A673 (cell line): ENCODE measurements at regions not wholly inside any gene's neighbourhood (a gene's known extent, or its start where the extent isn't known, plus 50 kb on each side); places are given as distances from the start of the nearest gene placed in this dataset.

Source experiments
- EZH2 ChIP-seq: fragments of 200-600 bp; sonication (generic); IDR thresholded peaks from 2 replicates; pipeline ENCODE4 v1.6.1; 2017; ENCODE audit warnings: borderline replicate concordance, low read depth, mild to moderate bottlenecking, mixed read lengths, antibody characterized with exemption, low read length; ENCODE audit not compliant: poor library complexity, severe bottlenecking
- TF ChIP-seq, protein P1 (sequence below): fragments of 300-800, 200-600 bp; sonication (generic); conservative IDR thresholded peaks from 2 replicates; pipeline ENCODE4 v1.5.1; 2017; ENCODE audit warnings: low read depth, mild to moderate bottlenecking, antibody characterized with exemption, low read length, moderate library complexity, mixed read lengths

DNA sequence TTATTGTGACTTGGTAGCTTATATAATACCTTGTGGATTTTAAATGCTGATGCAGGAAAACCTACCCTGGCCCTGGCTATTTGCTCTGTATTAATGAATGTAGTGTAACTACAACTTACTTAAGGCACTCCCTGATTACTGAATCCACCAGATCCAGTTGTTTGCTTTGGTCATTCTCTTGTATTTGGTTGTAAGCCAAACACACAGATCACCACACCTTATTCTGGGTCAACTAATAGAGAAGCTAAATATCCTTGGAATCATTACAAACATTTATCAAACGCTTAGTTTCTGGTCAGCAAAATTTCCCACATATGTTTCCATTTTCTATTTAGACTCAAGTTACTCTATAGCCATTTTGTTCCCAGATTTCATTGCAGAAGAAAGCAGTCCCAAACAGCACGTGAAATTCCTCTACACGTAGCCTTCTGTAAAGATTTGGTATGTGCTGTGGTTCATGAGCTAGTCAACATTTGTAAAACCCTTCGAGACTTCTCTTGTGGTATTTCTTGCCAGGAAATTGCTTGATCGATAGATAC, 322.6 kb downstream of the MEX3B start:
- TF ChIP-seq, protein P1, sequence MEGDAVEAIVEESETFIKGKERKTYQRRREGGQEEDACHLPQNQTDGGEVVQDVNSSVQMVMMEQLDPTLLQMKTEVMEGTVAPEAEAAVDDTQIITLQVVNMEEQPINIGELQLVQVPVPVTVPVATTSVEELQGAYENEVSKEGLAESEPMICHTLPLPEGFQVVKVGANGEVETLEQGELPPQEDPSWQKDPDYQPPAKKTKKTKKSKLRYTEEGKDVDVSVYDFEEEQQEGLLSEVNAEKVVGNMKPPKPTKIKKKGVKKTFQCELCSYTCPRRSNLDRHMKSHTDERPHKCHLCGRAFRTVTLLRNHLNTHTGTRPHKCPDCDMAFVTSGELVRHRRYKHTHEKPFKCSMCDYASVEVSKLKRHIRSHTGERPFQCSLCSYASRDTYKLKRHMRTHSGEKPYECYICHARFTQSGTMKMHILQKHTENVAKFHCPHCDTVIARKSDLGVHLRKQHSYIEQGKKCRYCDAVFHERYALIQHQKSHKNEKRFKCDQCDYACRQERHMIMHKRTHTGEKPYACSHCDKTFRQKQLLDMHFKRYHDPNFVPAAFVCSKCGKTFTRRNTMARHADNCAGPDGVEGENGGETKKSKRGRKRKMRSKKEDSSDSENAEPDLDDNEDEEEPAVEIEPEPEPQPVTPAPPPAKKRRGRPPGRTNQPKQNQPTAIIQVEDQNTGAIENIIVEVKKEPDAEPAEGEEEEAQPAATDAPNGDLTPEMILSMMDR = no peak
- no peak for TF ChIP-seq EZH2
